Right lobe of liver (tissue), 6 donors: ENCODE measurements at regions not wholly inside any gene's neighbourhood (a gene's known extent, or its start where the extent isn't known, plus 50 kb on each side); places are given as distances from the start of the nearest gene placed in this dataset.

Experiments used
- ATAC-seq, 4 donors: fragments of 200-7000 bp; cut with Tn5 transposase; one replicate each; pipeline ENCODE4 v1.9.1; 2020; ENCODE audit warnings: mild to moderate bottlenecking in 4 of 4, moderate library complexity in 4 of 4
- DNase-seq, 3 donors: peaks; one replicate each; pipeline ENCODE4 v3.0.0-alpha.2; 2020
- H3K27ac ChIP-seq, 3 donors: fragments of 200-600 bp; one replicate each; pipeline ENCODE4 v1.8.0; 2022
- H3K27me3 ChIP-seq, 2 donors: fragments of 200-600 bp; one replicate each; pipeline ENCODE4 v1.8.0; 2022
- H3K36me3 ChIP-seq, 4 donors: fragments of 200-600 bp; sonication (generic) in 1 of 4; one replicate each; pipeline versions ENCODE4 v1.5.1 to v1.8.0; 2017 to 2022; ENCODE audit warnings: control low read depth in 1 of 4
- H3K4me1 ChIP-seq, 4 donors: fragments of 200-600 bp; sonication (generic) in 1 of 4; one replicate each; pipeline versions ENCODE4 v1.5.1 to v1.8.0; 2017 to 2022; ENCODE audit warnings: control low read depth in 1 of 4
- H3K4me3 ChIP-seq, 3 donors: fragments of 200-600 bp; one replicate each; pipeline ENCODE4 v1.8.0; 2022
- H3K9me3 ChIP-seq, 4 donors: fragments of 200-600 bp; sonication (generic) in 1 of 4; one replicate each; pipeline versions ENCODE4 v1.5.1 to v1.8.0; 2017 to 2022; ENCODE audit warnings: control low read depth in 1 of 4
- POLR2A ChIP-seq: fragments of 450-650 bp; IDR thresholded peaks from one replicate; pipeline ENCODE4 v1.6.1; 2017; ENCODE audit warnings: antibody characterized with exemption, mild to moderate bottlenecking
- WGBS: methylation state at CpG from one replicate; pipeline ENCODE4 v1.1.6; 2018; ENCODE audit warnings: low coverage, low lambda C conversion rate; ENCODE audit not compliant: insufficient coverage; ENCODE audit errors: missing lambda C conversion rate; 5-methylcytosine and 5-hydroxymethylcytosine counted together
- intact Hi-C, 2 donors: fragments of 100-400 bp; cut with DNase I; formaldehyde crosslinking; loops; one replicate each; pipeline versions ENCODE4 v1.11.2 to v1.14.1; 2022
- TF ChIP-seq, protein P1 (sequence below), 4 donors: fragments of 200-600 bp in 3 of 4; fragments of 450-650 bp in 1 of 4; IDR thresholded peaks; one replicate each; pipeline versions ENCODE4 v1.5.1 to v1.8.0; 2016 to 2022; ENCODE audit warnings: antibody characterized with exemption in 4 of 4, mild to moderate bottlenecking in 2 of 4
- donor health status: DM: no; HTN: yes; CAD: no.
- donor health status: DM: no; HTN: no; CAD: no.
- donor health status: DM: no; HTN: no; CAD: no.
- donor health status: DM: no; HTN: yes; CAD: no.
- donor health status: DM: no; HTN: yes; CAD: no.

- intact Hi-C loops = no loop called here
- H3K9me3 ChIP-seq = no peaks in the 10 kb centered on the region
- H3K4me1 ChIP-seq = no peaks in the 10 kb centered on the region
- H3K27ac ChIP-seq = no peak overlapping the region
- H3K27me3 ChIP-seq = no peaks in the 10 kb centered on the region
- DNase-seq (no peak), ATAC-seq (no peak)
- WGBS = 92% methylated on average over 7 of the region's 7 CpGs
- no peaks in the 10 kb centered on the region for H3K36me3 ChIP-seq
- H3K4me3 ChIP-seq = no peak overlapping the region
- TF ChIP-seq, protein P1, sequence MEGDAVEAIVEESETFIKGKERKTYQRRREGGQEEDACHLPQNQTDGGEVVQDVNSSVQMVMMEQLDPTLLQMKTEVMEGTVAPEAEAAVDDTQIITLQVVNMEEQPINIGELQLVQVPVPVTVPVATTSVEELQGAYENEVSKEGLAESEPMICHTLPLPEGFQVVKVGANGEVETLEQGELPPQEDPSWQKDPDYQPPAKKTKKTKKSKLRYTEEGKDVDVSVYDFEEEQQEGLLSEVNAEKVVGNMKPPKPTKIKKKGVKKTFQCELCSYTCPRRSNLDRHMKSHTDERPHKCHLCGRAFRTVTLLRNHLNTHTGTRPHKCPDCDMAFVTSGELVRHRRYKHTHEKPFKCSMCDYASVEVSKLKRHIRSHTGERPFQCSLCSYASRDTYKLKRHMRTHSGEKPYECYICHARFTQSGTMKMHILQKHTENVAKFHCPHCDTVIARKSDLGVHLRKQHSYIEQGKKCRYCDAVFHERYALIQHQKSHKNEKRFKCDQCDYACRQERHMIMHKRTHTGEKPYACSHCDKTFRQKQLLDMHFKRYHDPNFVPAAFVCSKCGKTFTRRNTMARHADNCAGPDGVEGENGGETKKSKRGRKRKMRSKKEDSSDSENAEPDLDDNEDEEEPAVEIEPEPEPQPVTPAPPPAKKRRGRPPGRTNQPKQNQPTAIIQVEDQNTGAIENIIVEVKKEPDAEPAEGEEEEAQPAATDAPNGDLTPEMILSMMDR (IDR thresholded peaks at IDR 0.05) = no peak
- no peak for TF ChIP-seq POLR2A
Observed at GRCh38 chr6:159642995-159643394, 50.0 kb downstream of the SOD2 start.

- TF ChIP-seq, protein P1 (IDR thresholded peaks at IDR 0.05) = no peak
- no peak for TF ChIP-seq POLR2A
- DNase-seq (no peak), ATAC-seq (no peak)
- intact Hi-C loops = no loop called here
- H3K36me3 ChIP-seq = no peaks in the 10 kb centered on the region
- no peaks in the 10 kb centered on the region for H3K9me3 ChIP-seq
- H3K27ac ChIP-seq = no peak overlapping the region
- no peaks in the 10 kb centered on the region for H3K27me3 ChIP-seq
- H3K4me1 ChIP-seq = no peaks in the 10 kb centered on the region
- no peak overlapping the region for H3K4me3 ChIP-seq
- WGBS = 88% methylated on average over 1 of the region's 1 CpG
Observed at GRCh38 chr6:159642481-159642880, 50.6 kb downstream of the SOD2 start.

GRCh38 chr6:159640722-159641482, 52.1 kb downstream of the SOD2 start:
- Histone ChIP-seq H3K4me3 (no peak overlapping the region), H3K27ac (no peak overlapping the region), H3K36me3 (no peaks in the 10 kb centered on the region), H3K9me3 (no peaks in the 10 kb centered on the region), H3K27me3 (no peaks in the 10 kb centered on the region), H3K4me1 (no peaks in the 10 kb centered on the region)
- WGBS = 86% methylated on average over 6 of the region's 6 CpGs
- ATAC-seq (no peak), DNase-seq (no peak)
- no peak for TF ChIP-seq POLR2A
- TF ChIP-seq, protein P1 (IDR thresholded peaks at IDR 0.05) = no peak
- intact Hi-C loops = no loop called here

- Histone ChIP-seq H3K9me3 (no peaks in the 10 kb centered on the region), H3K4me1 (no peaks in the 10 kb centered on the region), H3K4me3 (no peak overlapping the region), H3K36me3 (no peaks in the 10 kb centered on the region), H3K27ac (no peak overlapping the region), H3K27me3 (no peaks in the 10 kb centered on the region)
- DNase-seq = no peak
- TF ChIP-seq, protein P1 (IDR thresholded peaks at IDR 0.05) = no peak
- TF ChIP-seq POLR2A = no peak
- no peak for ATAC-seq
- intact Hi-C loops = no loop called here
- WGBS = 56% methylated on average over 2 of the region's 2 CpGs
Observed at GRCh38 chr6:159640322-159640721, 52.7 kb downstream of the SOD2 start.
